ENCODE measurements at regions not wholly inside any gene's neighbourhood (a gene's known extent, or its start where the extent isn't known, plus 50 kb on each side); places are given as distances from the start of the nearest gene placed in this dataset.

DNA sequence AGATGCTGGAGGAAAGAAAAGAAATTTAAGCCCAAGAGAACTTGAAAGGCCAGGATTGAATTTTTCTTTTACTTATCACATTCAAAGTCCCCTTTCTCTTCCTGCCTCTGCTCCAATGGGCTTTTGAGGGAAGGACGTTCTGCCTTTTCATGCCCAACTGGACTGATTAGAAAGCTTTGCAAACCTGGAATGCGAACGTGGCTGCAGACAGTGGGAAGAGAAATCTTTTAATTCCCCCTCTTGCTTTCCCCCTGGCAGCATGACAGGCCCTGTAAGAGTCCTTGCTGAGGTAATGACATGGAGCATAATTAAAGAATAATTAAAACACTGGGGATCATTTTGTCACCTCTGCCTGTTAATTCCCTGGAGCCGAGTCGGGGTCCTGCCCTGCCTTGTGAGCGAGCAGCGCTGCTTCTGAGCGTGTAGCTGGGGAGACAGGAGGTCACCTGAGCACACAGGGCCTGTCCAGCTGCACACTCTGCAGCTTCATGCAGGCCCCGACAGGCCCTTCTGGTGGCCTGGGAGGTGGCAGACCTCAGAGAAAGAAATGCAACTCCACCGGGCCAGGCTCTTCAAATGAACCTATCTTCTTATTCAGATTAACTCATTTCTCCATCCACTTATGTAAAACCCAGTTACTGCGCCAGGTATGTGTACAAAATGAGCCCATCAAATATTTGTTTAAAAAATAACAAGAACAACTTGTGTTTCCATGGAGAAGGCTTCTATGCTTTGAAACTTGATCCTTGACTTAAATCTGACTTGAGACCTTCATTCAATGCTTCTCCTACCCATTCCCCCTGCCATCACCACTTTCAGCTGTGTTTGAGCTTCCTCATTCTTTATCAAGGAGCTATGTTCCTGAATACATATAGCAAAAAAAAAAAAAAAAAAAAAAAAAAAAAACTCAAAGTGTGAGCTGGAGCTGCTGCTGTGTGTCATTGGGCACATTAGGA is 628.2 kb upstream of the CFAP20DC start:
- TF ChIP-seq POLR2AphosphoS5 (IDR thresholded peaks at IDR 0.05; ENCODE audit: low read depth, low read length) (no peak), TAF1 (IDR thresholded peaks at IDR 0.05; ENCODE audit: borderline replicate concordance, insufficient read depth, low read length) (no peak), REST (IDR thresholded peaks at IDR 0.05; ENCODE audit: insufficient read depth in 1 of 2, low read depth in 2 of 2, low read length in 2 of 2) (no peak), SIN3A (IDR thresholded peaks at IDR 0.05; ENCODE audit: borderline replicate concordance, insufficient read depth, low read length) (no peak)
